Brain pericyte (primary cell): ENCODE measurements at regions not wholly inside any gene's neighbourhood (a gene's known extent, or its start where the extent isn't known, plus 50 kb on each side); places are given as distances from the start of the nearest gene placed in this dataset.

Experiments
- DNase-seq: peaks from one replicate; pipeline ENCODE4 v3.0.0-alpha.2; 2012; ENCODE audit warnings: low read depth, low spot score

GRCh38 chr16:54521327-54521726 lies 234.7 kb upstream of the IRX3 start:
- DNase-seq = no peak

DNA sequence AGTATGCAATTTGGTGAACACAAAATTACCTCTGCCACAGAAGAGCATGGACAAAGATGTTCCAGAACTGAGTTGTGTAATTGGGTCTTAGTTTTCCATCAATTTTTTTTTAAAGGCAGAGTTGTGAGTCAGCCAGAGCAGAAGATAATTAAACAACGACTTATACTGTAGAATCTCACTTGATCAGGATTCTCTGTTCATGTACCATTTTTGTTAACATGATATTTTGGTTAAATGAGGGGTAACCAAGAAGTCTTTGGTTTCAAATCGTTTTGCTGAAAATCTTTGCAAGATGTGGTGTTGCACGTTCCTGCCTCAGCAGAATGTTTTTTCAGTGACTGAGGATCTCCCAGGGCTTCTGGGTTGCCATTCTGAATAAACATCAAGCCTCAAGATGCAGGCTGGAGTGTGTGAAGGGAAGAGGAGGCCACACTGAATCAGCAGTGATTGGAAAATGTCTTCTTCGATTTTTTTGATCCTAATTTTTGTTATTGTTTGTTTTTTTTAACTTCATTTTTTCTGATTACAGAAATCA lies 232.6 kb upstream of the IRX3 start:
- no peak for DNase-seq

DNA sequence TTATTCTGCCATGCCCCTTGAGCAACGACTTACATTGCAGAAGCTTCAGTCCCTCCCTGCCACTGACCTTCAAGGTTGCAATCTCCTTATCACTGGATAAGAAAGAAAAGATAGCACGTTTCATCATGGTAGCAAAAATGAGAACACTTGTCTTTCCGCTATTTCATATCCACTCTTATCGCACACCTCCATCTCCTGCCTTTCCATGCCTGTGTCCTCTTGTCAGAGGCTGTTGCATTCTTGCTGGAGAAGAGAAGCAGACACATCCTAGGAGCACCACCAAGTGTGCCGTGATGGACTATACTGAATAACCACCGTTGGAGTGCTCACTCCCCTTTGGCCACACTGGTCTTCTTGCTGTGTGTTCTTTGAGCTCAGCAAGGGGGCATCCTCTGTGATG lies 230.6 kb upstream of the IRX3 start:
- no peak for DNase-seq

DNA sequence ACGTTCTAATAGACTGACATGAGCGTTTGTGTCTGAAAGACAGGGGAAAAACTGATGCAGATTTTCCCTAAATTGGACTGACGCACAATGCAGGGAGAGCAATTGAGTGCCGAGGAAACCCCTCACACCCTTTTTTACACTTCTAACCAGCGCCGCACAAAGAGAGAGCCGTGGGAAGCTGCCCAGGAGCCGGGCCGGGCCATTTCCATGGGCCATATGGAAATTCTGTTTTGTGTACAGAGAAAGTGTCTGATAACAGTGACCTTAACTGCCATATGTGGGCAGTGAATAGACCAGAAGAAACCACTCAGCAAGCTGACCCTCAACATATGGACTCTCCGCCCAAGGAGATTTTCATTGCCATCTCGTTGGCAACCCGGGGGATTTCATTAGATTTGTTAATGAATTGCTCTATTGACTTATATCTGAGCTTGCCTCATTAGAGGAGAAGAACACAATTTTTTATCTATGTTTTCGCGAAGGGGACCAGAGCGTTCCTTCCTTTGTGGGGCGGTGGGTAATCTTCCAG lies 225.9 kb upstream of the IRX3 start:
- DNase-seq = no peak

GRCh38 chr16:54511222-54511731 lies 224.7 kb upstream of the IRX3 start:
- no peak for DNase-seq

DNA sequence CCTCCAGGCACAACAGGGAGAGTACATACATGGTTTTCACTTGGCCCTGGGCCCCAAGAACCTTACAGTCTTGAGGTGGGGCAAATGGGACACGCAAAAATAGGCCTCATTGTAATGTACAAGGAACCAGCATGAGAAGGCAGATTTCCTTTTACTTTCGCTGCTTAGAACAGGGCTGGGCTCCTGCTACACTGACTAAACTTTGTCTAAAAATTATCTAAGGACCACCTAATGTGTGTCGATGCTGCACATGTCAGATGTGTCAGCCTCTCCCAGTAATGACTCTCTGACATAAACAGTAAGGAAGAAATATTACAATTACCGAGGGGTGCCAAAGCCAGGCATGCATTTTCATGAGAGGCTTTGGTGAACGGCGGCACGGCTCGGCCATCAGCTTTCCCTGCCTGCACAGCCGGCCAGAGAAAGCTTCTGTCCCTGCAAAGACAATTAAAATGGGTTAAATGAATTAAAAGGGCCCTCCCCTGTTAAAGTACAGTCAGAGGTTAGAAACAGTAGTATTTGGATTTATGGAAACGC lies 224.2 kb upstream of the IRX3 start:
- DNase-seq = no peak

- peak; percentile 49 for DNase-seq
These were observed 222.9 kb upstream of the IRX3 start for GRCh38 chr16:54509456-54509855.

DNA sequence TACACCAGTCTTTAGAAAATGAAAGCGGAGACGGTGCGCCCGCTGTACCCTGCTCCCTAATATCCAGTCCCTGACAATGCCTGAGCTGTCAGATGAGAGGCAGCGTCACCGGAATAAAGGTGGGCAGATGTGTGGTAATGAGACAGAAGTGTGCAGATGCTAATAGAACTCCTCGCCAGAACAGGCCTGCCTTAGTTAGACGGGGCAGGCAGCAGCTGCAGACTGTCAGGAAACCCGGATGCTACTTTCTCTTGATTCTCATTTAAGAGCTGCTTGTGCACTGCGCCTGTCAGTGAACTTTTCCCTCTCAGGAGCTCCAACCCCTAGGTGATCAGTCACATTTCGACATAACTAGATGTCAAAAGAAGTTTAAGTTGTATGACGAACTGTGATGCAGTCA lies 221.8 kb upstream of the IRX3 start:
- no peak for DNase-seq

DNA sequence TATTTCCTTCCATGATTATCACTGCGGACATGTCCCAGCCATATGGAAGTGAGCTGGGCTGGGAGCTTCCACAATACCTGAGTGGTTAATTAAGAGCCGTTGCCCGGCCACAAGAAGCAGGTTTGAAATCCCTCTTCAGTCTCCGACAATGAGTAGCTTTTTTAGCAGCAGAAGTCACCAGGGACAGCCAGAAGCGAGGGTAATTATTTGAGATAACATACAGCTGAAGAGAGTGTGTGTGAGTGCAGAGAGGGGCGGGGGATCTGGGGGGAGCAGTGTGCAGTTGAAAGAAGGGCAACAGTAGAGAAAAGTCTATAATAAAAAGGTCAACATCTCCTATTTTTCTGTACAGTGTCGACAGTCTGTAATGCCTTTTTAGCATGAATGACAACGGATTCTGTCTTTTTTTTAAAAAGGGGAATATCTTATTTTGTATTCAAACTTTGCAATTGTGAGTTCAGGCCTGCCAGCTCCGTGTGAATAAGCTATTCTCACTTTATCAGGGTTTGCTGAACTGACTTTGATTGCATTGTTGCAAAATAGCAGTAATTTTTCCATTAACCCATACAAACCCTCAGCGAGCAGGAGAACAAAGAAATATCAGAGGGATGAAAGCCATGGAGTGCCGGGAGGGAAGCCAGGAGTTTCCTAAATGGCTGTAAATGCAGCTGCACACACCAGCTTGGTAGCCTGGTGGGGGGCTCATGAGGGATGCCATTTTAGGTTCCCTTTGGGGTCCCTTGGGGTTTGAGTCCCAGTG lies 220.3 kb upstream of the IRX3 start:
- no peak for DNase-seq

- DNase-seq = no peak
These were observed 219.6 kb upstream of the IRX3 start for GRCh38 chr16:54506214-54506580.

DNA sequence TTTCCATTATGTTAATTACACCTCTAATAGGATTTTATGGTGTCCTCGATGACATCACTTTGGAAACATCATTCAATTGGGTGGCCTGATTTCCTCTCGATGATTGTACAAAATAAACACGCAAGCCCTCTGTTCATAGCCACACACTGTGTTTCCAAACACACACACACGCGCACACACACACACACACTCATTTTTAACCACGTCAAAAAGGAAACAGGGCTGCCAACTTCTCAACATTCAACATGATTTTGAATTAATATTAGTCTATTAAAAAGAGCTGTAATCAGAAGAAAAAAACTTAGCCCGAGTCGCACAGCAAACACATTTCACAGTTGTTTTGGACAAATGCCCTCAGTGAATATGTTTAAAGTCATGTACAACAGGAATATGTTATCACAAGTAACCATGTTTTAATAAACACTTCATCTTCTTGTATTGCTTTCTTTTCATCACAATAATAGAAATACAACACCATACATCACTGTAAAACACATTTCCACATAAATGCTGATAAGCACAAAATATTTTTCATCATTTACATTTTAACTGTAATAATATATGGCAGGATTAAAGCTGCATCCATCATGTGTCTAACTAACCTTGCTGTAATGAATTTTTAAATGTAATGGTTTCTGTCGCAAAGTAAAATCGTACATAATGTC lies 219.1 kb upstream of the IRX3 start:
- no peak for DNase-seq

DNA sequence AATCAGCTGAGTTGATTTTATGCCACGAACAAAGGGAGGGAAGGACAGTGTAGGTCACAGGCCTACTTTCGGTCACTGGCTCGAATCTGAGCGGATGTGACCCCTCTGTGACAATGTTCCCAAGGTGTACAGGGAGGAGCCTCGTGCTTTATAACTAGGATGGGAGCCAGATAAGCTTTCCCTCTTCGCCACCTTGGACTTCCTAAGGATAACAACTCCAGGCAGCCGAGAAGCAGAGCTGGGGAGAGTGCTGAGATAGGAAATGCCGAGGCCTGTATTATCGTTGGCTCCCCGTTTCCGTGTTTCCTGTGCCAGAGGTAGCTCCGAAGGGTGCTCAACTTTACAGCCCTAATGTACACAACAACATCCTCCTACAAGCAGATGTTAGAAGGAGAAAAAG lies 217.8 kb upstream of the IRX3 start:
- no peak for DNase-seq

- DNase-seq = no peak
These were observed 217.3 kb upstream of the IRX3 start for GRCh38 chr16:54503856-54504219.

- no peak for DNase-seq
These were observed 216.6 kb upstream of the IRX3 start for GRCh38 chr16:54503011-54503855.

GRCh38 chr16:54501797-54502196 lies 215.2 kb upstream of the IRX3 start:
- no peak for DNase-seq

DNA sequence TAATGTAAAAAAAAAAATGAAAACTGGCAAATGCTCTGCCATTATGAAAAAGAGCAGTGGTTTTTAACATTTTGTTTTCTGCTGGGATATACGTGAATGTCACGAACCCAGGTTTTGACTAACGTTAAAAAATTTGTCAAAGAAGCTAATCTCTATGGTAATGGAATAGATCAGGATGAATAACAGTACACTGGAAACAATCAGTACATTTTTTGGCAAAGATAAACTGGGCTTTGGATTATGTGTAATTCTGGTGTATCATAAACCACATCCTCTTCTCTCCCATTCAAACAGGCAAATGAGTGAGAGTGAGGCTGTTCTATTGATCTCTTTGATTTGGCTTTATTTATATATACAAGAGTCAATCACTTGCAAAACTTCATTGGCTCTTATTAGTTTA lies 207.0 kb upstream of the IRX3 start:
- no peak for DNase-seq

DNA sequence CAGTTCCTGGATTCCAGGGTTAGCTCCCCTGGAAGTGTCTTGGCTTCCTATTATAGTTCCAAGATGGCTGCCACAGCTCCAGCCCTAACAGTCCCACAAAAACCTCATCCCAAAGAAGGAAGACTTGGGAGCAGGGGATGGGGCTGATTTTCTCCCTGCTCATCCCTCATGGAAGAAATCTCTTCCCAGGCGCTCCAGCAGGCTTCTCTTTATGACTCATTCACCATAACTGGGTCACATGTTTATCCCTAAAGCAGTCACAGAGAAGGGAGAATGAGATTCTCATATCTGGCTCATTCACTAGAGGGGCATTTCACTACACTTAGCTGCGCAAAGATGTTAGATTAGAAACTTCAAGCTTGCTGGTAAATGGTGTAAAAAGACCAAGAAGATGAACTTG lies 206.5 kb upstream of the IRX3 start:
- no peak for DNase-seq

GRCh38 chr16:54490112-54490488 lies 203.5 kb upstream of the IRX3 start:
- no peak for DNase-seq

DNA sequence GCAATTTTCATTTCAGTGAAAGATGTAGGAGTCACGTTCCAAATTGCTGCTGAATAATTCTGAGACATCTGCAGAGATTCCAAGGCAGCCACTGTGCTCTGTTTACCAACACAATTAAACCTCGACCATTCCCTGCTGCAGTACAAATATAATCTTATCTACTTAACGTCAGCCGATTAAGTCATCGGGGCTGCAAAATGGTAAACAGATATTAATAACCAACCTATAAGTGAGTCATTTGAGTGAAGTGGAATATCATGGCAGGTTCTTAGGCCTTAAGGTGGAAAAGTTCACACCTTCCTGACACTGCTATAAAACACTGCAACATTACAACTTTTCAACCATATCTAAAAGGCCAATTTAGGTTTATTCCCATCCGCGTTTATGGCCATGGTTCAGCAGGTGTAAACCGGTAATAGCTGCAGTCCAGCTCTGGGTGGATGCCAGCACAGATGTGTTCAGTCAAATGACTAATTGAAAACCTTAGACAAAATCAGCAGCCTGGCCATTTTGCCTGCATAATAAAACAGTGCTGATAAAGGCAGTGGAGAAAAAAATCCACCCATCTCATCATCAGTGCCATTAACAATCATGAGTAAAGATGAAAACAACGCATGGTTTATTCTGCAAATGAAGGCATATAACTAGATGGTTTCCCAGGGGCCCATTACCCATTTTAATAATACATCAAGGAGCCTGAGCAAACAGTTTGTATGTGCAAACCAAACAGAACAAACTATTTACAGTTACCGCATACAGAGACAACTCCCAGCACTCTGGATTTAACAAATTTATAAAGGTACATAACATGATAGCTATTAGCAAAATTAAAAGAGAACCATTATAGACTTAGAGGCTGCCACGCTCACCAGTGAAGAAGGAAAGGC lies 202.9 kb upstream of the IRX3 start:
- no peak for DNase-seq

DNA sequence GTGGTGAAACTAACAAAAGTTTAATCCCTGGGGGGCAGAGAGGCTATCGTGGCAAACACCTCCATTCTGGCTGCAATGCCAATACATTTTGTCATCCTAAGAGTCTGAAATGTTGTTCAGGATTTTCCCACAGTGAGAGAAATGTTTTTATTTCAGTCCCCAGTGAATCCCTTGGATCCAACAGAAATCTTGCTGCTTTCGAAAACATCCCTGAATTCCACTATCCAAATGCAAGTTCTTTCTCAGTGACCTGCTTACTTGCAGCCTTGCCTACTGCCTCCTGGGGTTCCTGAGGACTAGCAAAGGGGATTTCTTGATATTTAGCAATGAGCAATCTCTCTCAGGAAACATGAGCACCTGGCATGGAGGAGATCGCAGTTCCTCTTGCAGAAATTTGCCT lies 202.1 kb upstream of the IRX3 start:
- DNase-seq = peak; percentile 15

DNA sequence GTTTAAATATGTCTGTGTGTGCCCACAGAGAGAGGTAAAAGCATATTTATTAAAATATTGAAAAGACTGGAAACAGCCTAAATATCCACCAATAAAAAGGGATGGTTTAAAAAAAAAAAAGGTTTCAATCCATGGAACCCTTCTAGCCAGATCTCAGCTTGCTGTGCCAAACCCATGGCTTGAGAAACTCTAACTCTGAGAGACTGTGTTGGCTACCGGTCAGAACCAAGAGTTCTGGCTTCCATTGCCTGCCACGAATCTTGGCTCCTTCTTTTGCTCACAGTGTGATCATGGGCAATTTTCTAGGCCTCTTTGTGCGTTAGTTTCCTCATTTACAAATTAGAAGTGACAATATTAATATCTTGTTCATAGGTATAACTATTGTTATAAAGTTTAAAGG lies 201.3 kb upstream of the IRX3 start:
- no peak for DNase-seq
